Dermis microvascular lymphatic vessel endothelial cell (primary cell): ENCODE measurements at regions not wholly inside any gene's neighbourhood (a gene's known extent, or its start where the extent isn't known, plus 50 kb on each side); places are given as distances from the start of the nearest gene placed in this dataset.
"Not testable (repeated sequence)": the region's sequence is repeated elsewhere in the genome, so short reads cannot be mapped to it uniquely, and the experiment has no call there.

Experiments used
- DNase-seq, 2 donors: peaks; one replicate each; pipeline versions ENCODE4 v3.0.0 to v3.0.0-alpha.2; 2010; ENCODE audit warnings: low read depth in 2 of 2

DNA sequence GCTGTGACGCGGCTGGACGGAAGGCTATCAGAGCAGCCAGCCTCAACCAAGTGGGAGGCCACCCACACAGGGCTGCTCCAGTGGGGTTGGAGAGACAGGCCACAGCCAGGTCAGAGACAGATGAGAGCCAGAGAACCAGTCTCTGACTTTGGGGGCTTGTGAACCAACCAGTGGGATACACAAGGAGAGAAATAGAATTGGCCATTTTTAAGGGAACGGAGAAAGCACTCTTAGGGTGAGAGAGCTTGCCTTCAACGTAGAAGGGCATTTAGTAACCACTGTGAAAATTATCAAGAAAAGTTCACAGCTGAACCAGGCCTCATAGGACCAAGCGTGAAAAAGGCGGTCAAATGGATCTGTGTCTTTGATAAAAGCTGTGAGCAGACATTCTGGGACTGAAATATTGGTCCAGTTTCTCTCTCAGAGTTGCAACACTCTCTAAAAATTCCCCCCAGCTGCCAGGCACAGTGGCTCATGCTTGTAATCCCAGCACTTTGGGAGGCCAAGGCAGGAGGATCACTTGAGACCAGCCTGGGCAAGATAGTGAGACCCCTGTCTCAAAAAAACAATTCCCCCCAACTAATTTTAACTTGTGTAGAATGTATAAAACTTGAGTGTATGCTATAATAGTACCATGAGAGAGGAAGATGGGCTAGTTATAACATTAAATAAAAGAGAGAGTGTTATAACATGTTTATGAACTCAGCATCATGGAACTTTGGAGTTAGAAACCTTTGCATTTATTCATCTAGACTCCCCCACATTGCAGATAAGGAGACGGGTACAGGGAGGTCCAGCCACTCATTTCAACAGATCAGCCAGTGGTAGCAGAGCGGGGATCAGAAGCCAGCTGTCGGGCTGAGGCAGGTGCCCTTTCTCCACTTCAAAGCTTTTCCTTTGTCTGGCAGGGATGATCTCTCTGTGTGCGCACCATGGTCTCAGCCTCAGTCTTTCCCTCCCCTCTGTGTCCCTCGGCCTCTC is 132.2 kb downstream of the NPIPB11 start:
- DNase-seq, result not testable (repeated sequence)

DNA sequence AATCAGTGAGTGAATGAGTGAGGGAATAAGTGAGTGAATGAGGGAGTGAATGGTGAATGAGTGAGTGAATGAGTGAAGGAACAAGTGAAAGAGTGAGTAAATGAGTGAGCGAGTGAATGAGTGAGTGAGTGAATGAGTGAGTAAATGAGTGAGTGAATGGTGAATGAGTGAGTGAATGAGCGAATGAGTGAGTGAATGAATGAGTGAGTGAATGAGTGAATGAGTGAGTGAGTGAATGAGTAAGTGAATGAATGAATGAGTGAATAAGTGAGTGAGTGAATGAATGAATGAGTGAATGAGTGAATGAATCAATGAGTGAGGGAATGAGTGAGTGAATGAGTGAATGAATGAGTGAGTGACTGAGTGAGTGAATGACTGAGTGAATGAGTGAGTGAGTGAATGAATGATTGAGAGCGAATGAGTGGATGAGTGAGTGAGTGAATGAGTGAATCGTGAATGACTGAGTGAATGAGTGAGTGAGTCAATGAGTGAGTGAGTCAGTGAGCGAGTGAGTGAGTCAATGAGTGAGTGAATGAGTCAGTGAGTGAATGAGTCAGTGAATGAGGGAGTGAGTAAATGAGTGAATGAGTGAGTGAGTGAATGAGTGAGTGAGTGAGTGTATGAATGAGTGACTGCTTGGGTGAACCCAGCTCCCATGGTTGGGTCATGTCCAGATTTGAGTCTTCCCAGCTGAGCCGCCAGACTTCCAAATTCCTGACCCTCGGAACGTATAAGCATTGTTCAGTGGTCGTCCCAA is 133.0 kb downstream of the NPIPB11 start:
- peak in 1 of 2 donors; percentile 56 for DNase-seq

DNA sequence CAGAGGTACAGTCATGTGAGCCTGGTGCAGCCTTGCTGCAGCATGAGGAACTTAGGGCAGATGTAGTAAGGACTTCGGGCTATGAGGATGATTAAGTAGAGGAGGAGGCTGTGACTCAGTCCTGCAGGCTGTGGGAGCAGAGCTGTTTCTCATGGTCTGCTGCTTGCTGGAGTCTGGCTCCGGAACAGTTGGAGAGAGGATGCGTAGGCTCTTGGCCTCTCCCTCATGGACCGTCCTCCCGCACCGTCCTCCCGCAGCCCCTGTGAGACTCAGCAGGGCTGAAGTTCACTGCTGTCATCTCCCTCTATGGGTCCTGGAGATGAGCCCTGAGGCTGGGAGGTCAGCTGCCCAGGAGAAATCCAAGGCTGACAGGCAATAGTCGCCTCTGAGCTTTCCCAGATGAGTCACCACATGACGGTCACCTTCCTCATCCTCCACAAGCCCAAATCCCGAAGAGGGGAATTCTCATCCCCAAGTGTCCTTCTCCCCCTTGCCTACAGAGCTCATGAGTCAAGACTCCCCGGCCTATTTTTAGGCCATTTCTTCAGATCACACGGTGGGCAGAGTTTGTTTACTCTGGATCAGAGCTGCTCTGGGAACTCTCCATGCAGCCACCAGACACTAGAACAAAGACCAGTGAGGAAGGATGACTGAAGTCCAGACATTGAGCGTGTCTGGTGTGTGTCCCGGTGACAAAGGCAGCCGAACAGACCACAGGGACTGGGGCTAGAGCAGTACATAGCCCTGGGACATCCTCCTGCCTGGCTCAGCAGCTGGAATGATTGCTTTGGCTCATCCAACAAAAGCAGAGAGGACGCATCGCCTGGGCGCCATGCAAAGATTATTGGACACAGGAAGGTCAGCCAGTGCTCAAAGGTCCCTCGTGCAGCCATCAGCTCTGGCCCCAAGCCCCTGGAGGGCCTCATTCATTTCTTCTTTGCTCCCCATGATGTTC is 134.5 kb downstream of the NPIPB11 start:
- DNase-seq, result peak in 1 of 2 donors; percentile 87

DNA sequence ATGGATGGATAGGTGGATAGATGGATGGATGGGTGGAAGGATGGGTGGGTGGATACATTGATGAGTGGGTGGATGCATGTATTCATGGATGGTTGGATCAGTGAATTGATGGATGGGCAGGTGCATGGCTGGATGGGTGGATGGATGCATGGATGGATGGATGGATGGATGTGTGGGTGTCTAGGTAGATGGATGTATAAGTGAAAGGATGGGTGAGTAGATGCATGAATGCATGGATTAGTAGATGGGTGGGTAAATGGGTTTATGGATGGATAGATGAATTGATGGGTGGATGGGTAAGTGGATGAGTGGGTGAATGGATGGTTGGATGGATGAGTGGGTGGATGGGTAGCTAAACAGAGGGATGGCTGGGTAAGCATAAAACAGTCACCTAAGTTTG is 135.6 kb downstream of the NPIPB11 start:
- not testable (repeated sequence) for DNase-seq

DNA sequence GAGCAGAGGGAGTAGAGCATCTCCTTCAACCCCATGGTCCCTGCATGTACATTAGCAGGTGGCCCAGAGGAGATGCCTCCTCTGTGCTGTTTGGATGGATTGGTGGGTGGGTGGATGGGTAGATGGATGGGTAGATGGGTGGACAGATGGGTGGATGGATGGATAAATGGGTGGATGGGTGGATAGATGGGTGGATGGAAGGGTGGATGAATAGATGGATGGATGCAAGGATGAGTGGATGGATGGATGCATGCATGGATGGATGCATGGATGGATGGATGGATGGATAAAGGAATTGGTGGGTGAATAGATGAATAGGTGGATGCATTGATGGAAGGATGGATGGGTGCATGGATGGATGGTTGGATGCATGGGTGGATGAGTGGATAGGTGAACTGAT is 136.5 kb downstream of the NPIPB11 start:
- DNase-seq, result not testable (repeated sequence)

DNA sequence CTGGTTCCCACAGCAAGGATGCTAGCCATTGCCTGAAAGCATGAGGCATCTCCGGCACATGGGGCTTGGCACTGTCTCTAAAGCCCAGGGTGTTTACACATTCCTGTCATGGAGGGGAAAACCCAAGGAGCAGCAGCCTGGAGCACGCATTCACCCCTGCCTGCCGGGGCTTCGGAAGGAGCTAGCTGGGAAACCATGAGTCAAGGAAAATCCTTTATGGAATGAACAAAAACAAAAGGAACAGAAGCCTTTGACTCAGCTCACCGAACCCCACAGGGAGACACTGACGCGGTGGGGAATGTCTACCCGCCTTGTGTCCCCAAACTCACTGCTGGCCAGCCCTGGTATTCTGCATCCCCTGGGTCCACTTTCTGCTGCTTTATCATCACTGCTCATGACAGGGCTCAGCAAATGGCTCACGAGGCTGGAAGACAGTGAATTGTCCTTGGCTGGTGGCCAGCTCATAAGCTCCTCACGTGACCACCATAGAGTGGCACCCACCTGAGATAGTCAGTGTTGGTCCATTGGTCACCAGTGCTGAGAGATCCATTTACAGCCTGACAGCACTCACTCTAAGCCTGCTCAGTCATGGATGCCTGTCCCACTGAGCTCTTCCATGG is 137.2 kb downstream of the NPIPB11 start:
- peak in 1 of 2 donors; percentile 90 for DNase-seq

DNA sequence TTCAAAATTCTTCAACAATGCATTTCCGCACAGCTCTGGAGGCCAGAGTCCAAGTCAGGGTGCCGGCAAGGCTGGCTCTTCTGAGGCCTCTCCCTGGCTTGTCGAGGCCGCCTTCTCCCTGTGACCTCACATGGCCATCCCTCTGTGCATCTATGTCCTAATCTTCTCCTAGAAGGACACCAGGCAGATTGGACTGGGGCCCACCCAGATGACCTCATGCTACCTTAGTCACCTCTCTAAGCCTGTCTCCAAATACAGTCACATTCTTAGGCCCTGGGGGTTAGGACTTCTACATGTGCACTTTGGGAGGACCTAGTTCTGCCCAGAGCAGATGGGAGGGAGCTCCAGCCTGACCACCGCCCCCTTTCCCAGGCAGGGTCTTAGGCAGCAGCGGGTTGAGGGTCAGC is 137.7 kb downstream of the NPIPB11 start:
- peak in 1 of 2 donors; percentile 92 for DNase-seq

DNA sequence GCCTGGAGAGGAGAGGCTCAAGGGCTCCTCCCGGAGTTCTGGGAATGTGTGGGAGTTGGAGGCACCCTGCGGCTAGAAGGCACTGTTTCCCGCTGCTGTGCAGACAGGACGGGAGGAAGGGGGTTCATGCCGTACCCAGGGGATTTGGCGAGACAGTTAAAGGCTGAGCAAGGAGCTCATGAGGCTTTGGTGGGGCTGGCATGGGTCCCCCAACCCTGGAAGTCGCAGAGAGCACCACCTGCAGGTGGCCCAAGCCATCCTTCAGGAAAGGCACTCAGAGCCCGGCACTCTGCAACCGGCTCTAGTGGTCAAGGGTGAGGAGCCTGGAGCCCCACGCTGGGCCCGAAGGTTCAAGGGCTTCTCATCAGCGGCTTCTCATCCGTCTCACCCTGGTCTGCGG is 138.2 kb downstream of the NPIPB11 start:
- DNase-seq, result not testable (repeated sequence)

DNA sequence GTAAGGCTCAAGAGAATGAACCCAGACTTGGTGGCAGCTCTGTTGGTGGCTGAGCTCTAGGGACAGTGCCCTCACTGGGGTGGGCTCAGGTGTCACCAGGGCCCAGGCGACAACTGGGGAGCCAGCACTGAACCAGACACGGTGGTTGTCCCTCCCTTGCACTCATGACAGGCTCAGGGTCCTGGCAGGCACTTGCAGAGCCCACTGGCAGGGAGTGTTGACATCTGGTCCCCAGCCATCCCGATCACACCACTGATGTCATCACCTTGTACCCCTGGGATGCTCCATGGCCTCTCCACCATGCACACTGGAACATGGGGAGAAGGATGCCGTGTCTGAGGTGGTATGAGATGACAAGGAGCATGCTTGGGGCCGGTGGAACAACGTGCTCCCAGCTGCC is 138.6 kb downstream of the NPIPB11 start:
- DNase-seq, result not testable (repeated sequence)

DNA sequence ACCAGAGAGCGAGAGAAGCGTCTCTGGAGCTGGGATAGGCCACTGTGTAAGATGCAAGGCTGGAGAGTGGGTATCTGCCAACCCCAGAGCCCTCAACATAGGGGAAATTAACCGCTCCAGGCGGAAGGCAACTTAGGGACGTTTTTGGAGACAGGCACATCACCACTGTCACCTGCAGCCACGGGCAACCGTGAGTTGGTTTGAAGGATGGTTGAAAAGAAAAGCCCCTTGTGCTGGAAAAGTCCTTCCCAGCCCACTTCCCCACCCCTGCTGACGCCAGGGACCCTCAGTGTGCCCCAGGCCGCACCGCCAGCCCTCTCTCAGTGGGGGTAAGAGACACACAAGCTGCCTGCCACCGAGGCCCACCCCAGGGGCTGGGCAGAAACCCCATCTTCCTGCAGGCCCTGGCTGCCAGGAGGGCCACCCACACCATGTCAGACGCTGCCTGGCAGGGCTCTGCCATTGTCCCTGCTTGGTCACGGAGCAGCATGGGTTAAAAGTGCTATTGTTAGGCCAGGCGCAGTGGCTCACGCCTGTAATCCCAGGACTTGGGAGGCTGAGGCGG is 139.4 kb downstream of the NPIPB11 start:
- DNase-seq, result not testable (repeated sequence)

DNA sequence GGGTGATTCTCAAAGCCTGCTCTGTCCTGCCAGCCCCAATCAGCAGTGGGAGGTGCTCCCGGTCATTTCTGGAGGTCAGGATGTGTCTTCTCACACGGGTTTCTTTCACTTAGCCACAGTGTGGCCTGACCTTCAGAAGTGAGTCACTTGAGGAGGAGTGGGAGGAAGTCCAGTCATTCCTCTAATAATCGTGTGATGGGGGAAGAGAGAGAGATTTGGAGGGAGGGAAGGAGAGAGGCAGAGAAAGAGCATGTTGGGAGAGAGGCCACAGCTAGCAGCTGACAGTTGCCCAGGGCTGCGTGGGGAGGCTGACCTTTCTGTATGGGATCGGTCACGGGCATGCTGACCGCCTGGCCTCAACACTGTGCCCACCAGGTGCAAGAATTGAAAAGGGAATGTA is 139.9 kb downstream of the NPIPB11 start:
- DNase-seq, result peak in 1 of 2 donors; percentile 85

DNA sequence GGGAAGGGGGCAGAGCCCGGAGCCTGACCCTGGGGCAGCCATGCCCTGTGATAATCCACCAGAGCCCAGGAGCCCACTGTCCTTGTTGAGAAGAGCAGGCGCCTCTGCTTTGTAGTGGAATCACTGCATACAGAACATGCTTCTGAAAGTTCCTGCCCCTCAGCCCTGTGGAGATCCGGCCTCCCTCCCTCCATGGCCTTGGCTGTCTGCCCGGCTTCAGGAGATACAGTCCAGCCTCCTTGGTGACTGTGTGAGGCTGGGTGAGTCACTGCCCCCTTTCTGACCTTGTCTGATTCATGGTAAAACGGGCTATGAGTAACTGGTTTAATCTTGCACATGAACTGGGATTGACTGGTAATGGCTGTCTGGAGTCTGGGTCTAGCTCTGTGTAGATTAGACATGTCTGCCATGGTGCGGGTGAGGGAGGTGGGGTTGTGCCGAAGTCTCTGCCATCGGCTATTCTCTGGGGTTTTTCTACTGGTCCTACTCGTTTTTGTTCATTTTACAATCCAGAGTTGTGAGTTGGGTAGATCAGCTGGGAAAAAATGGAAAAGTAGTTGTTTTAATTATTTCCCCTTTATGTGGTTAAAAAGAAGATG is 141.2 kb downstream of the NPIPB11 start:
- DNase-seq, result peak; percentile 86 to 98

DNA sequence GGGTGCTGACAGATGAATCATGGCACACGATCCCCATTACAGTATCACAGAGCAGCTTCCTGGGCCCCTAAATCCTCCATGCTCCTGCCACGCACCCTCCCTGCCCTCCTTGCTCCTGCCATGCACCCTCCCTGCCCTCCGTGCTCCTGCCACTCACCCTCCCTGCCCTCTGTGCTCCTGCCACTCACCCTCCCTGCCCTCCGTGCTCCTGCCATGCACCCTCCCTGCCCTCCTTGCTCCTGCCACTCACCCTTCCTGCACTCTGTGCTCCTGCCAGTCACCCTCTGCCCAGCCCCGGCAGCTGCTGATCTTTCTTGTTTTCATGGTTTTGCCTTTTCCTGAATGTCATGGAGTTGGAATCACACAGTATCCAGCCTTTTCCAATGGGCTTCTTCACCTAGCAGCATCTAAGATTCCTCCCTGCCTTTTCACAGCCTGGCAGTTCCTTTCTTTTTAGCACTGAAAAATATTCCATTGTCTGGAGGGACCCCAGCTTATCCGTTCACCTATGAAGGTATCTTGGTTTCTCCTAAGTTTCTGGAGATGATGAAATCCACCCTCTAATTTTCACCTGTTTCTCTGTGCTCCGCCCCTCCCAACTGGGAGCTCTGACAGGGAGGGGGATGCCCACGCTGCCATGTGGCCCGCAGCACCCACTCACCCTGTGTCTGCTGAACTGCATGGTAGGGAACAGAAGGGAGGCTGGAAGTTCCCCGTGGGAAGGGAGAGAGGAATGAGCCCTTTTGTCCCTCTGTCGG is 142.3 kb downstream of the NPIPB11 start:
- peak in 1 of 2 donors; percentile 39 for DNase-seq

DNA sequence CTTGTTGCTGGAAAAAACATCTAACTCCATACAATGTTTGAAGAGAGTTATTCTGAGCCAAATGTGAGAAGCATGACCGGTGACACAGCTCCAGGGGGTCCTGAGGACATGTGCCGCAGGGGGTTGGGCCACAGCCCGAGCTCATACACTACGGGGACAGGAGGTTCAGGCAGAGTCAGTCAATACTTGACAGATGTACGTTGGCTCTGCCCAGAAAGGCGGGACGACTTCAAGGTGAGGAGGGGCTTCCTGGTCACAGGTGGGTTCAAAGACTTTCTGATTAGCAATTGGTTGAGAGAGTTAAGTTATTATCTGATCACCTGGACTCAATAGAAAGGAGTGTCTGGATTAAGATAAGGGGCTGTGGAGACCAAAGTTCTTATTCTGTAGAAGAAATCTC is 143.8 kb downstream of the NPIPB11 start:
- not testable (repeated sequence) for DNase-seq

DNA sequence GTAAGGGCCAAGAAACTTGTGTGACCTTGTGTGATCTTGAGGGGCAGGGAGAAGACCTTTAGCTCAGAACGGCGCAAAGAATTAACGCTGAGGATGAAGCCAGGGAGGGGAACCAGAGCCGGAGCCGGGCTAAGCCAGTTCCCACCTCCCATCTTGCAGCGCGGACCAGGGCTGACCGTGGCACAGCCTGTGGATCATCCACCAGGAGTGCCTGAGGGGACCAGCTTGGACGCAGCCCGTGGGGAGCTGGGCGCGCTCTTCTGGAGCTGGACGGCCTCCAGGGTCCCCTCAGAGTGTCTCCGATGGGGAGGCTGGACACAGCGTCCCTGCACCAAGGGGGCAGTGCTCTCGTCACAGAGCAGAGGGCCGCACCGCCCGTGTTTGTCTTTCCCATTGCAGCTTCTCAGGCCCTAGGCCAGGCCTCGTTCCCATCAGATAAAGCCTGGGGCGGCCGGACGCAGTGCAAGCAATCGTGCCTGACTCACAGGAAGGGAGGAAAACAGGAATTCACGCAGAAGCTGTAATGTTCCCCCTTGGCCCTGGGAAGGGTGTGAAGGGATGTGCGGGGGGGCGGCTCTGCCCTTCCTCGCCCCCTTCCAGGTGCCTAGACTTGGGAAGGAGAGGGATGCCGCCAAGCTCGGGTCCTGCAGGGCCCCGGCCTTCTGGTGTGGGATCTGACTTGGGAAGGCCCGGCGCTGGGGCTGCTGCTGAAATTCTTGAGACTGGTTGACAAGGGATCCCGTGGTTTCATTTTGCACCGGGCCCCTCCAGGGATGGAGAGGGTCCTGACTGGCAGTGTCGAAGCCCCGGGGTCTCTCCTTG is 144.9 kb downstream of the NPIPB11 start:
- DNase-seq, result peak; percentile 26 to 85

DNA sequence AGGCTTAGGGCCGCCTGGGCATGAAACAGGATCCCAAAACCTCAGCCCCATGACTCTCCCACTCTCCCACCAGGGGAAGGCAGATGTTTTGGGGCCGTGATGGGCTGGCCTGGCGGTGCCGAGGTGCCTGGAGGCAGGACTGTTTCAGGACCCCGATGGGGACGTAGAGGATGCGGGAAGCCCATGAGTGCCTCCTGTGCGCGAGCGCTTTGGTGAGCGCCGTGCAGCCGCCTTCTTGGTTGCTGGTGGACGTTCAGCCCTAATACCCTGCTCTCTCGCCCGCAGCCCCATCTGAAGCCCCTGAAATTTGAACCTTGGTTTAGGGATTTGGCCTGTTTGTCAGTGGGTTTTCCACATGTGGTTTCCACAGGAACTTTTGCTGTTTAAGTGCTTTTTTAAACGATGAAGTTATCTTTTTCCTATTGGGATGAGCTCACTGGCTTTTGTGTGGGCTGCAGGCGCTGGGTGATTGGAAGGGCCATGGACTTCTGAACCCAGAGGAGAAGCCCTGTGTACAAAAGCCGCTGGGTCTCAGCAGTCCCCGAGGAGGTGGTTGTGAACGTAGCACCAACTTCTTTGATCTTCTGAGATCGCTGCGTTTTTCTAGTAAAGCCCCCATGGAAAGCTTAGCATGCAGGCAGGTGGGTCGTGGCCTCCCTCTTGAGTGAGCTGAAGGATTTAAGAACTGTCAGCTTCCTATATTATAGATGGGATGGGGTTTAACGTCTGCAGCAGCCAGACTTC is 145.7 kb downstream of the NPIPB11 start:
- DNase-seq, result not testable (repeated sequence)

DNA sequence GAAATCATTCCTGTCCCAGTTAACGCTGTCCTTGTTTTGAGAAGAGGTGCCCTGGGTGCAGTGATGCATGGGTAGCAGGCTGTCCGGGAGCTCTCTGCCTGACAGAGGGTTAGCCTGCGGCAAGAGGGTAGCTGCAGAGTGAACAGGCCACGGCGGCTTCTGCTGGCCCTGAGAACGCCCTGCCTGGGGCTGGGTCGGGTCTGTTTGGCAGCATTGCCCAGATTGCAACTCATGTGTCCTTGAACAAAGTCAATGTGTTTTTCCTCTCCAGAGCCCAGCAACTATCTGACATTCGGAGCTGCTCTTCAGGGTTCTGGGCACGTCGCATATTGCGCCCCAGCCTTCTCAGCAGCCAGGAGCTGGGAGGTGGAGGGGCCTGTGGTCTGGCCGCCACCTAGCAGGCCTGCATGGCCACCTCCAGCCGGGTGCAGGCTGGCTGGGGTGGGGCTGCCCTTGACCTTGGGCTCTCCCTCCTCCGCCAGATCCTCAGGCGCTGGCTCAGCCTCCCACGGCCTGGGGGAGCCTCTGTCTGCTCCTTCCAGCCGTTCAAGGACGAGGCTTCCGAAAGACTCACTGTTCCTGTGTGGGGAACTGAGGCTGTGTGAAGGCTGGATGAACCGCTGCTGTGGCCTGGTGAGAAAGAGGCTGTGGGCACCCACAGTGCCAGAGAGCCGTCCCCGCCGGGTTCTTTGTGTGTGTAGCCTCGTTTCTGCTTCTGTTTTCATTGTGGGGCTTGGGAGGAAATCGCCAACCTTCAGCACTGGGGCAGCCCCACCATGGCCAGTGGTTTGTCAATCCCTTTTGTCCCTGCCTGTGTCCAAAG is 146.7 kb downstream of the NPIPB11 start:
- not testable (repeated sequence) for DNase-seq
